Brain microvascular endothelial cell (primary cell): ENCODE measurements at regions not wholly inside any gene's neighbourhood (a gene's known extent, or its start where the extent isn't known, plus 50 kb on each side); places are given as distances from the start of the nearest gene placed in this dataset.
A peak's percentile ranks its signal among the peaks of the same experiment; 100 is the strongest.

Source experiments
- DNase-seq: peaks from one replicate; pipeline ENCODE4 v3.0.0-alpha.2; 2020
- H3K27ac ChIP-seq: fragments of 250-450 bp; sonication (Bioruptor Pico); 2 replicates; pipeline ENCODE4 v1.5.1; 2020; ENCODE audit warnings: mild to moderate bottlenecking, moderate library complexity
- H3K27me3 ChIP-seq: fragments of 250-450 bp; sonication (Bioruptor Pico); replicated peaks from 2 replicates; pipeline ENCODE4 v1.5.1; 2020; ENCODE audit warnings: mild to moderate bottlenecking
- H3K36me3 ChIP-seq: fragments of 250-450 bp; sonication (Bioruptor Pico); replicated peaks from 2 replicates; pipeline ENCODE4 v1.5.1; 2020; ENCODE audit warnings: mild to moderate bottlenecking
- H3K4me3 ChIP-seq: 2 replicates; pipeline ENCODE4 v1.5.1; 2011; ENCODE audit warnings: low read depth, mild to moderate bottlenecking, control low read depth, low read length, moderate library complexity
- CTCF ChIP-seq: IDR thresholded peaks from 2 replicates; pipeline ENCODE4 v1.5.1; 2011; ENCODE audit warnings: low read depth, mild to moderate bottlenecking, moderate library complexity, low read length, control low read depth, inconsistent platforms; ENCODE audit errors: missing control alignments
- in situ Hi-C: cut with HindIII; loops from 2 replicates; pipeline ENCODE4 v1.10.0; 2017; ENCODE audit warnings: low sequenced_read_pairs, low pct_ligation_motif_present

GRCh38 chr2:8548065-8548618 lies 133.7 kb upstream of the ID2 start:
- no peak for DNase-seq
- no peak for TF ChIP-seq CTCF
- Histone ChIP-seq H3K27me3 (no peaks in the 10 kb centered on the region), H3K4me3 (no peak overlapping the region), H3K27ac (no peak overlapping the region), H3K36me3 (no peaks in the 10 kb centered on the region)
- in situ Hi-C loops: no loop called here

- in situ Hi-C loops: no loop called here
- H3K27ac ChIP-seq: no peak overlapping the region
- no peak for DNase-seq
- no peaks in the 10 kb centered on the region for H3K27me3 ChIP-seq
- peak; percentile 6 for TF ChIP-seq CTCF
- no peak overlapping the region for H3K4me3 ChIP-seq
- no peaks in the 10 kb centered on the region for H3K36me3 ChIP-seq
These were observed 133.2 kb upstream of the ID2 start for GRCh38 chr2:8548619-8549150.

- H3K27ac ChIP-seq: no peak overlapping the region
- H3K27me3 ChIP-seq: no peaks in the 10 kb centered on the region
- H3K36me3 ChIP-seq: no peaks in the 10 kb centered on the region
- no peak for TF ChIP-seq CTCF
- DNase-seq: no peak
- no peak overlapping the region for H3K4me3 ChIP-seq
- in situ Hi-C loops: no loop called here
These were observed 132.5 kb upstream of the ID2 start for GRCh38 chr2:8549273-8549922.

GRCh38 chr2:8549942-8550341 lies 131.9 kb upstream of the ID2 start:
- Histone ChIP-seq H3K27me3 (no peaks in the 10 kb centered on the region), H3K36me3 (no peaks in the 10 kb centered on the region), H3K27ac (no peak overlapping the region), H3K4me3 (no peak overlapping the region)
- in situ Hi-C loops: no loop called here
- no peak for DNase-seq
- no peak for TF ChIP-seq CTCF

GRCh38 chr2:8550481-8550880 lies 131.4 kb upstream of the ID2 start:
- no peaks in the 10 kb centered on the region for H3K27me3 ChIP-seq
- TF ChIP-seq CTCF: no peak
- no peak for DNase-seq
- H3K4me3 ChIP-seq: no peak overlapping the region
- H3K36me3 ChIP-seq: no peaks in the 10 kb centered on the region
- H3K27ac ChIP-seq: no peak overlapping the region
- in situ Hi-C loops: no loop called here
